Stimulated activated CD4-positive, alpha-beta T cell treated with anti-CD3 and anti-CD28 coated beads, TNF-alpha, amount 100 ng/mL, for 48 hours (primary cell): ENCODE measurements at regions not wholly inside any gene's neighbourhood (a gene's known extent, or its start where the extent isn't known, plus 50 kb on each side); places are given as distances from the start of the nearest gene placed in this dataset.
A peak's percentile ranks its signal among the peaks of the same experiment; 100 is the strongest.
"Not testable (repeated sequence)": the region's sequence is repeated elsewhere in the genome, so short reads cannot be mapped to it uniquely, and the experiment has no call there.

Experiments used
- DNase-seq, 3 donors: peaks; one replicate each; pipeline ENCODE4 v3.0.0-alpha.2; 2020; ENCODE audit warnings: low read depth in 3 of 3

- no peak for DNase-seq
These were observed 144.5 kb downstream of the TM2D1 start for GRCh38 chr1:61580417-61580816.

- no peak for DNase-seq
These were observed 145.1 kb downstream of the TM2D1 start for GRCh38 chr1:61579802-61580201.

GRCh38 chr1:61572046-61572445 lies 152.9 kb downstream of the TM2D1 start:
- DNase-seq = no peak

GRCh38 chr1:61570191-61570590 lies 154.8 kb downstream of the TM2D1 start:
- no peak for DNase-seq

- DNase-seq = no peak
These were observed 155.7 kb downstream of the TM2D1 start for GRCh38 chr1:61569303-61569621.

- no peak for DNase-seq
These were observed 156.3 kb downstream of the TM2D1 start for GRCh38 chr1:61568460-61569302.

GRCh38 chr1:61566177-61566576 lies 158.8 kb downstream of the TM2D1 start:
- no peak for DNase-seq

- DNase-seq = no peak
These were observed 161.3 kb downstream of the TM2D1 start for GRCh38 chr1:61563611-61564010.

- no peak for DNase-seq
These were observed 163.3 kb downstream of the TM2D1 start for GRCh38 chr1:61561666-61562065.

GRCh38 chr1:61560385-61560784 lies 164.6 kb downstream of the TM2D1 start:
- no peak for DNase-seq

GRCh38 chr1:61556631-61557030 lies 168.3 kb downstream of the TM2D1 start:
- DNase-seq = no peak

GRCh38 chr1:61552630-61553305 lies 172.2 kb downstream of the TM2D1 start:
- DNase-seq = no peak

- peak in 1 of 3 donors; percentile 1 for DNase-seq
These were observed 177.6 kb downstream of the TM2D1 start for GRCh38 chr1:61547302-61547701.

- not testable (repeated sequence) for DNase-seq
These were observed 180.1 kb downstream of the TM2D1 start for GRCh38 chr1:61544870-61545269.

- not testable (repeated sequence) for DNase-seq
These were observed 181.4 kb downstream of the TM2D1 start for GRCh38 chr1:61543498-61543897.

- DNase-seq = no peak
These were observed 185.1 kb downstream of the TM2D1 start for GRCh38 chr1:61539720-61540462.

- DNase-seq = no peak
These were observed 186.7 kb downstream of the TM2D1 start for GRCh38 chr1:61538228-61538627.

GRCh38 chr1:61536174-61537108 lies 188.5 kb downstream of the TM2D1 start:
- no peak for DNase-seq

GRCh38 chr1:61534847-61535246 lies 190.1 kb downstream of the TM2D1 start:
- no peak for DNase-seq

GRCh38 chr1:61533546-61533945 lies 191.4 kb downstream of the TM2D1 start:
- no peak for DNase-seq

GRCh38 chr1:61531716-61532115 lies 193.2 kb downstream of the TM2D1 start:
- DNase-seq = no peak
